Bone marrow (tissue), 2 donors: ENCODE measurements at regions not wholly inside any gene's neighbourhood (a gene's known extent, or its start where the extent isn't known, plus 50 kb on each side); places are given as distances from the start of the nearest gene placed in this dataset.
A peak's percentile ranks its signal among the peaks of the same experiment; 100 is the strongest.

Source experiments
- DNase-seq, 2 donors: peaks; one replicate each; lab custom pipeline; 2025; lab: John Stamatoyannopoulos, UW

- no peak for DNase-seq
Observed at GRCh38 chr14:25150401-25150800, 100.5 kb upstream of the STXBP6 start.

- DNase-seq, result no peak
Observed at GRCh38 chr14:25140411-25140810, 90.5 kb upstream of the STXBP6 start.

GRCh38 chr14:25136811-25137210, 86.9 kb upstream of the STXBP6 start:
- no peak for DNase-seq

- no peak for DNase-seq
Observed at GRCh38 chr14:25134184-25134583, 84.2 kb upstream of the STXBP6 start.

- DNase-seq, result peak; percentile 8 to 36
Observed at GRCh38 chr14:25132732-25133422, 82.9 kb upstream of the STXBP6 start.

- DNase-seq, result no peak
Observed at GRCh38 chr14:25132094-25132493, 82.1 kb upstream of the STXBP6 start.

GRCh38 chr14:25122843-25123242, 72.9 kb upstream of the STXBP6 start:
- DNase-seq, result no peak

GRCh38 chr14:25122211-25122610, 72.3 kb upstream of the STXBP6 start:
- DNase-seq, result no peak

GRCh38 chr14:25121337-25122129, 71.6 kb upstream of the STXBP6 start:
- no peak for DNase-seq

GRCh38 chr14:25120261-25120660, 70.3 kb upstream of the STXBP6 start:
- DNase-seq, result no peak

GRCh38 chr14:25118671-25119070, 68.7 kb upstream of the STXBP6 start:
- no peak for DNase-seq

GRCh38 chr14:25117342-25117741, 67.4 kb upstream of the STXBP6 start:
- DNase-seq, result no peak

- DNase-seq, result no peak
Observed at GRCh38 chr14:25116607-25117006, 66.7 kb upstream of the STXBP6 start.

GRCh38 chr14:25113394-25113793, 63.4 kb upstream of the STXBP6 start:
- DNase-seq, result no peak

- no peak for DNase-seq
Observed at GRCh38 chr14:25111061-25111601, 61.2 kb upstream of the STXBP6 start.

GRCh38 chr14:25110106-25110505, 60.2 kb upstream of the STXBP6 start:
- DNase-seq, result no peak

GRCh38 chr14:25108959-25109358, 59.0 kb upstream of the STXBP6 start:
- no peak for DNase-seq

- no peak for DNase-seq
Observed at GRCh38 chr14:25108291-25108690, 58.3 kb upstream of the STXBP6 start.

- DNase-seq, result no peak
Observed at GRCh38 chr14:25103820-25104219, 53.9 kb upstream of the STXBP6 start.

GRCh38 chr14:25103271-25103670, 53.3 kb upstream of the STXBP6 start:
- DNase-seq, result no peak

- no peak for DNase-seq
Observed at GRCh38 chr14:25102788-25103187, 52.8 kb upstream of the STXBP6 start.

GRCh38 chr14:25101276-25101675, 51.3 kb upstream of the STXBP6 start:
- no peak for DNase-seq
